OCI-LY1 (cell line): ENCODE measurements at regions not wholly inside any gene's neighbourhood (a gene's known extent, or its start where the extent isn't known, plus 50 kb on each side); places are given as distances from the start of the nearest gene placed in this dataset.
"Not testable (repeated sequence)": the region's sequence is repeated elsewhere in the genome, so short reads cannot be mapped to it uniquely, and the experiment has no call there.

Source experiments
- H2AFZ ChIP-seq: fragments of 200-600 bp; sonication (generic), shearing (Covaris generic); 2 replicates; pipeline ENCODE4 v1.6.0; 2014; ENCODE audit warnings: antibody characterized with exemption, mild to moderate bottlenecking, low read length
- H3F3A ChIP-seq: fragments of 200-600 bp; sonication (generic), shearing (Covaris generic); 2 replicates; pipeline ENCODE4 v1.6.0; 2014; ENCODE audit warnings: mild to moderate bottlenecking, antibody characterized with exemption, low read length, moderate library complexity; ENCODE audit not compliant: insufficient read depth
- H3K27ac ChIP-seq: fragments of 200-600 bp; sonication (generic); 2 replicates; pipeline ENCODE4 v1.5.1; 2014; ENCODE audit warnings: low read length, mixed run types, mild to moderate bottlenecking, low read depth; ENCODE audit not compliant: poor library complexity, severe bottlenecking
- H3K27me3 ChIP-seq: fragments of 200-600 bp; sonication (generic); 2 replicates; pipeline ENCODE4 v1.6.0; 2014; ENCODE audit warnings: antibody characterized with exemption, mild to moderate bottlenecking, low read length, moderate library complexity; ENCODE audit not compliant: insufficient read depth
- H3K36me3 ChIP-seq: fragments of 200-600 bp; sonication (generic); 2 replicates; pipeline ENCODE4 v1.6.1; 2014; ENCODE audit warnings: mild to moderate bottlenecking, antibody characterized with exemption, low read length, moderate library complexity, mixed read lengths; ENCODE audit not compliant: insufficient read depth
- H3K4me1 ChIP-seq: fragments of 200-600 bp; sonication (generic); 2 replicates; pipeline ENCODE4 v1.5.1; 2014; ENCODE audit warnings: mild to moderate bottlenecking, low read length, moderate library complexity; ENCODE audit not compliant: insufficient read depth, severe bottlenecking
- H3K4me2 ChIP-seq: fragments of 200-600 bp; sonication (generic), shearing (Covaris generic); 2 replicates; pipeline ENCODE4 v1.6.1; 2014; ENCODE audit warnings: low read length
- H3K4me3 ChIP-seq: fragments of 200-600 bp; sonication (generic); 2 replicates; pipeline ENCODE4 v1.5.1; 2014; ENCODE audit warnings: low read length, low read depth, mild to moderate bottlenecking, mixed read lengths; ENCODE audit not compliant: poor library complexity, severe bottlenecking
- H3K79me2 ChIP-seq: fragments of 200-600 bp; shearing (Covaris generic); 2 replicates; pipeline ENCODE4 v1.6.1; 2016; ENCODE audit warnings: mixed run types, low read length, mixed read lengths; ENCODE audit not compliant: insufficient read depth
- H3K9ac ChIP-seq: fragments of 200-600 bp; sonication (generic), shearing (Covaris generic); 2 replicates; pipeline ENCODE4 v1.6.1; 2014; ENCODE audit warnings: mild to moderate bottlenecking, low read length, mixed read lengths
- H3K9me2 ChIP-seq: fragments of 200-600 bp; sonication (generic), shearing (Covaris generic); 2 replicates; pipeline ENCODE4 v1.6.1; 2014; ENCODE audit warnings: low read depth, mild to moderate bottlenecking, low read length, mixed read lengths
- H3K9me3 ChIP-seq: fragments of 200-600 bp; shearing (Covaris generic); 2 replicates; pipeline ENCODE4 v1.6.1; 2014; ENCODE audit warnings: low read length, mixed read lengths
- H4K20me1 ChIP-seq: fragments of 200-600 bp; sonication (generic), shearing (Covaris generic); 2 replicates; pipeline ENCODE4 v1.6.0; 2016; ENCODE audit warnings: mild to moderate bottlenecking, low read length; ENCODE audit not compliant: insufficient read depth
- CTCF ChIP-seq: fragments of 200-600 bp; sonication (generic), shearing (Covaris generic); IDR thresholded peaks from 2 replicates; pipeline ENCODE4 v1.5.1; 2017; ENCODE audit warnings: mild to moderate bottlenecking, antibody characterized with exemption, low read length, moderate library complexity, mixed read lengths
- EZH2 ChIP-seq: fragments of 200-600 bp; sonication (generic), shearing (Covaris generic); IDR thresholded peaks from 2 replicates; pipeline ENCODE4 v1.8.0; 2017; ENCODE audit warnings: borderline replicate concordance, mixed run types, mild to moderate bottlenecking, antibody characterized with exemption, low read length, moderate library complexity, mixed read lengths

- no peak for TF ChIP-seq EZH2
- TF ChIP-seq CTCF = no peak
- no peaks in the 10 kb centered on the region for H3K9me3 ChIP-seq
- H3K27ac ChIP-seq = no peak overlapping the region
- H3K9ac ChIP-seq = no peak overlapping the region
- no peak overlapping the region for H2AFZ ChIP-seq
- H3K4me1 ChIP-seq = no peaks in the 10 kb centered on the region
- H3K36me3 ChIP-seq = no peaks in the 10 kb centered on the region
- H3K27me3 ChIP-seq = no peaks in the 10 kb centered on the region
- no peak overlapping the region for H3K4me3 ChIP-seq
- no peaks in the 10 kb centered on the region for H3K9me2 ChIP-seq
- H3K79me2 ChIP-seq = no peaks in the 10 kb centered on the region
- no peaks in the 10 kb centered on the region for H4K20me1 ChIP-seq
- no peak overlapping the region for H3K4me2 ChIP-seq
- H3F3A ChIP-seq = no peaks in the 10 kb centered on the region
Measured at GRCh38 chr7:20918156-20918555, 131.5 kb upstream of the SP8 start.

GRCh38 chr7:20927178-20927577 is 140.5 kb upstream of the SP8 start:
- not testable (repeated sequence) for H3K79me2 ChIP-seq, H3K9ac ChIP-seq, H3K36me3 ChIP-seq, H3K9me2 ChIP-seq, H3K9me3 ChIP-seq, H3K4me3 ChIP-seq, H2AFZ ChIP-seq, H3K4me1 ChIP-seq, H4K20me1 ChIP-seq, H3K27ac ChIP-seq, H3F3A ChIP-seq, H3K4me2 ChIP-seq, H3K27me3 ChIP-seq

DNA sequence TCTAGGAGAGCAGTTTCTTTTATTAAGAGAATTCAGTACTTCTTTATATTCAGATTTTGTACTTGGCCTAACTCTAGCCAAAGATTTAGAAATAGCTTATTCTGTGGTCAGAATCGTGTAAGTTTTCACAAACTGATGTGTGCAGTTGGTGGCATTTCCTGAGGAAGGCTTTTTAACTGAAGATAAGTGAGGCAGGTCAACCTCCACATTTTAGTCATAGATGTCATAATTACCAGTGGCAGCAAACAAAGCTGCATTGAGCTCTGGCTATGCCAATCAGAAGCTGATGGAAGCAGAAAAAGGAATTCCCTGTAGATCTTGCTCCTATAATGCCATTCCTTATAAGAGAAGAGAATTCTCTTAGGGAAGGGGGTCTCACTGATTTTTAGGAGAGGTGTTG is 141.3 kb upstream of the SP8 start:
- no peaks in the 10 kb centered on the region for H3K36me3 ChIP-seq
- H3K4me3 ChIP-seq = no peak overlapping the region

More for the DNA sequence above, 141.3 kb upstream of the SP8 start:
- no peak overlapping the region for H3K9ac ChIP-seq
- H3K27me3 ChIP-seq = no peaks in the 10 kb centered on the region
- no peaks in the 10 kb centered on the region for H4K20me1 ChIP-seq
- no peaks in the 10 kb centered on the region for H3K9me2 ChIP-seq
- H3K4me1 ChIP-seq = no peaks in the 10 kb centered on the region
- no peak overlapping the region for H3K4me2 ChIP-seq
- no peak overlapping the region for H3K27ac ChIP-seq
- no peak overlapping the region for H2AFZ ChIP-seq
- TF ChIP-seq CTCF (no peak), EZH2 (no peak)
- no peaks in the 10 kb centered on the region for H3F3A ChIP-seq
- no peaks in the 10 kb centered on the region for H3K79me2 ChIP-seq
- H3K9me3 ChIP-seq = no peaks in the 10 kb centered on the region
